22Rv1 (cell line): ENCODE measurements at regions not wholly inside any gene's neighbourhood (a gene's known extent, or its start where the extent isn't known, plus 50 kb on each side); places are given as distances from the start of the nearest gene placed in this dataset.

Source experiments
- CTCF ChIP-seq: fragments of 450-650 bp; IDR thresholded peaks from 2 replicates; pipeline ENCODE4 v1.5.1; 2017; ENCODE audit warnings: mild to moderate bottlenecking
- ZFX ChIP-seq: fragments of 450-650 bp; IDR thresholded peaks from 2 replicates; pipeline ENCODE4 v1.6.1; 2017; ENCODE audit warnings: antibody characterized with exemption, borderline replicate concordance

GRCh38 chr18:27673861-27674260 lies 488.8 kb upstream of the CHST9 start:
- TF ChIP-seq CTCF, result no peak
- TF ChIP-seq ZFX, result no peak
